NT2/D1 (cell line): ENCODE measurements at regions not wholly inside any gene's neighbourhood (a gene's known extent, or its start where the extent isn't known, plus 50 kb on each side); places are given as distances from the start of the nearest gene placed in this dataset.

Experiments
- YY1 ChIP-seq: IDR thresholded peaks from 2 replicates; pipeline ENCODE4 v1.6.1; 2011; ENCODE audit not compliant: insufficient read length, insufficient read depth
- ZNF274 ChIP-seq: IDR thresholded peaks from 2 replicates; pipeline ENCODE4 v1.6.1; 2011; ENCODE audit warnings: mild to moderate bottlenecking, low read depth, low read length

DNA sequence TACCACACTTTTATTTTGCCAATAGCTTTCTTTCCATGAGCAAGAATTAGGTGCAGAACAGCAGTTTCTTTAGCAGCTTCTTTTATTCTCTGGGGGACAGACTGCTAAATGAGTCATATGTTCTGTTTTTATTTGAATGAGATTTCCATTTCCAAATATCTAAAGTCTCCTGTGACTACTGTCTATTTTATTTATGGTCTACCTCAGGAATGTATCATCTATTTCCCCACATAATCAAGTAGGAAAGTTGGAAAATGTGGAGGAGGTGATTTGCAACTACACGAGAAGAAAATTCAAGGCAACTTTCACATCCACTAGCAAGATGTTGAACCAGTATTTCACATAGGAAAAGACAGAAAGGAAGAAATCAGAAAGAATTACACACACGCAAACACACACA is 139.9 kb upstream of the MEX3C start:
- TF ChIP-seq YY1 (no peak), ZNF274 (no peak)
